ENCODE measurements at regions not wholly inside any gene's neighbourhood (a gene's known extent, or its start where the extent isn't known, plus 50 kb on each side); places are given as distances from the start of the nearest gene placed in this dataset.

- no peak for TF ChIP-seq CTCF (conservative IDR thresholded peaks at IDR 0.05; ENCODE audit: low read depth, low read length)
- TF ChIP-seq EZH2 (IDR thresholded peaks at IDR 0.05; ENCODE audit: borderline replicate concordance, low read depth, low read length, poor library complexity, severe bottlenecking) = no peak
These were observed 72.3 kb downstream of the OTX2 start for GRCh38 chr14:56738020-56738419.
